EL (cell line): ENCODE measurements at regions not wholly inside any gene's neighbourhood (a gene's known extent, or its start where the extent isn't known, plus 50 kb on each side); places are given as distances from the start of the nearest gene placed in this dataset.

Experiments
- DNase-seq: peaks from one replicate; pipeline ENCODE4 v3.0.0-alpha.2; 2016

DNA sequence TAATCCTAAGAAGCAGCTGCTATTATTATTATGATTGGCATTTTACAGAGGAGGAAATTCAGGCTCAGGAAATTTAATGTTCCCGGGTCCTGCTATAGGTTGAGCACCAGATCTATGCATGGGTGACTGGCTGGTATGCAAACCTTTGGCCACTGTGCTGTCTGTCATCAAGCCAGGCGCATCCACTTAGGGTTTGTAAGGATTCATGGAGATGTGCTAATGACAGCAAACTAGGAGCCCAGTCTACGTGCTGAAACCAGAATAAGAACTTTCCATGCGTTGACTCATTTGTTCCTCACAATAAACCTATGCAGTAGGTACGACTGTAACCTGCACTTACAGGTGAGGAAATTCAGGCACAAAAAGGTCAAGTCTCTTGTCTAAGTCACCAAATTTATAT, 64.5 kb upstream of the ZMIZ1 start:
- DNase-seq, result no peak

DNA sequence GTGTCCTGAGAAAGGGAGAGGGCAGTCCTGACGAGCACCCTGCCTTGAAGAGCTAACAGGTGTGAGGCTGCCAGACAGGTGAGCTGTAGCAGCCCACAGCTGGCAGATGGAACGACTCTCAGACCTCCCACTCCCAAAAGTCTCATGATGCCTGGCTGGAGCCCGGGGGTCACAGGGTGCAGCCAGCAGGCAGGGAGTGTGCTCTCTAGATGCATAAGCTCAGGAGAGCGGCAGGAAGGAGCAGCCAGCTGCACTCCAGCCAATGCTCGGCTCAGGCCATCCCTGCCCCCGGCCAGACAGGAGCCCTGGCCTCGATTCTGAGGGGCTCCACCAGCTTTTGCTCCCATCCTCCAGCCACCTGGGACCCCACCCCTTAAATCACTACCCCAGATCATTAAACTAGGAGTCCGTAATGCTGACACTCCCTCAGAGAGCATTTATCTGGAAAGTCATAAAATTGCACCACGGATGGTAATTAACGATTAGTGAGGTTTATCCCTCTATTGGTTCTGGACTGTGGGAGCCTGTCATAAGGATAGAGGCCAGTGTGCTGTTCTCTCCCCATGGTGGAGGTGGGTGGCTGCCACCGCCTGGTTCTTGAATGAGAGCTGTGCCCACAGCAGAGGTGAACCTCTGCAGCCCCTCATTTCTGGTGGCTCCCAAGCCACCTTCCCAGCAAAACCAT, 63.5 kb upstream of the ZMIZ1 start:
- no peak for DNase-seq

DNA sequence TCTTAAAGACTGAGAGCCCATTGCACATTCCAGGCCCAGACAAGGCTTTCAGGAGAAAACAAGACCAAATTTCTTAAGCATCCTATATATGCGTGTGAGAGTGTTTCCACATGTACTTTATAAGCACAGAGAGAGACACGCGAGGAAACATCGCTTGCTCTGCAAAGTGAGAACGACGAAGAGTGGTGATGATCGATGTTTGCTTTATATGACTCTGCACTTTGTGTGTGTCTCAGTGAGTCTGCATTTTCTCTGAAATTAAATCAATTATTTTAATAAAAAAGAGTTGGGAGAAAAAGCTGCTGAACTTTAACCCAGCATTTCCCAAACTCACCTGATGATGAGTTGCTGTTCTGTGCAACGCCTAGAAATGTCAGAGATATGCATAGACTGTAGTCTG, 61.7 kb upstream of the ZMIZ1 start:
- DNase-seq, result no peak

DNA sequence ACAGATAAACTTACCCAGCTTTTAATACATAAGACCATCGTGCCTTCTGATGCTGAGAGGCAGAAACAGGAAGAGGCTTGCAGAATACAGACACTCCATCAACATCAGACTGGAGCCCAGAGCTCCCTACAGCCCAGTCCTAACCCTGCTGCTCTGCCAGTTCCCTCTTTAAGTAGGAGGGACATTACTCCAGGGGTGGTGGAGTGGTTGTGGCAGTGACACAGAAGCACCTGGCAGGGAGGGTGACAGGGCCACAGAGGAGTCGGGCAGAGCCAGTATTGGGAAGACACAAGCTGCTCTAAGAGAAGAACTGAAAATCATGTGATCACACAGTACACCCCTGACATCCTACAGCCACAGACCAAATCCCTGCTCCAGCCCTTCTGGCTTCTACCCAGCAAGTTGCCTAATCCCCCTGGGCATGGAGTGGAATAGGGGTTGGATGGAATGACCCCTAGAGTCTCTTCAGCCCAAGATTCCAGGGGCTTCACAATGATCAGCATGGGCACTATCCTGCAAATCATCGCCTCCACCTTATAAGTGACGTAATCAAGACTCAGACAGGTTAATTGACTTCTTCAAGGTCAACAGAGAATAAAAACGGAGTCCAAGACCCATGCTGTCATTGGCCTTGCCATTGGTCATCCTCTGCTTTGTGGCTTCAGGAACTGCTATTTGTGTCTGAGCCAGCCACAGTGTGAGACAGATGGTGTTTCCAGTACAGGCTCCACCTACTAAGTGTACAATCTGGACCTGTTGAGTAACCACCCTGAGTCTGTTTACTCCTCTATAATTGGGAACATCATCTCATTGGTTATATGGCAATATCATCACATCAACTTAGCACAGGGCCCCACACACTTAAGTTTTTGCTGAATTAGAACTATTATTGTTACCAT, 61.1 kb upstream of the ZMIZ1 start:
- no peak for DNase-seq

DNA sequence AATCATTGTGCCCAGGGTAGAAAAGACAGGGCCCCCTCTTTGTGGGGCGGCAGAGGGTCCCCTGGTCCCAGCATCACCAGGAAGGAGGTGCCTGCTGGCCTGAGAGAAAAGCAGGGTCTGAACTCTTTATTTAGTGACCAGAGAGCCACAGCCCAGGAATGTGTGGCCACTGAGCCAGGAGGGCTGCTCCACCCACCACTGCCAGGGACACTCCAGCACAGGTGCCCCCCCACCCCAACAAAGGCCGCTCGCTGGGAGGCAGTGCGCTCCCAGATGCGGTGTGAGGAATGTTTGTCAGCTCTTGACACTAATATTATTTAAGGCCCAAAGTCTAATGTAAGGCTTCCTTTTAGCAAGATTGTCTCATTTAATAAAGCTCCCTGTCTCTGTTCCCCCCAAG, 59.6 kb upstream of the ZMIZ1 start:
- no peak for DNase-seq

DNA sequence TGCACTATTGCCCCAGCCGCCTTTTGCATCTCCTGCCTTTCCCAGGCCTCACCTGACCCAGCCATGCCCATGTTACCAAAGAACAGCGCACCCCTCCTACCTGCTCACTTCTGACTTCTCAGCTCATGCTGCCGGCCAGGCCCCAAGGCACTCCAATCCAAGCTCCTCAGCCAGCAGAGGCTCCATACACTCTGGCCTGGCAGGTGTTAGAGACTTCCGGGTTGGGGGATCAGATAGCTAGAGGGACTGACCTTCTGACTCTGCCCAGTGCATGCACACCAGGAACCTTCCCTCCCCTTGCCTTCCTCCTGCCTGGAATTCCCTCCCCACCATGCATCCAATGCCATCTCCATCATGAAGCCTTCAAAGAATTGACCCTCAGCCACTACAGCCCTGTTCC, 56.2 kb upstream of the ZMIZ1 start:
- no peak for DNase-seq

DNA sequence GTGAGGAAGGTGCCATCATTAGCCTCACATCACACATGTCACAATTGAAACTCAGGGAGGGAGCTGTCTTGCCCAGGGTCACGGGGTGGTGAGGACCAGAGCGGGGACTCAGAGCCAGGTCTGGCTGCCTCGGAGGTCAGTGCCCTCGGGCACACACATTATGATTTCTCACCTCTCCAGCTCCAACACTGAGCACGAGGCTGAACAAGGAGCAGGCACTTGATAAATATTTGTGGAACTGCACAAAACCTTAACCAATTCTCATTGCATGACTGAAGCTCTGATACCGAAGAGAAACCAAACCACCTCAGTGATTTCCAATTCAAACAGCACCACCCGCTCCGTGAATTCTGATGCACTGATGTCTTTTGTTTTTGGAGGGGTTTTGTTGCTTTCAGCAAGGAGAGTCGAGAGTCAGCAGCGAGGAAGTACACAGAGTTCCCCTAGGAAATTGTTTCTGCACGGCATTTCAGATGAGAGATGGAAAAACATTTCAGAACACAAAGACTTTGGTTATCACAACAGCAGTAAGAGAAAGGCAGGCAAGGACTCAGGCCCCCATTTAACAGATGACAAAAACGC, 55.3 kb upstream of the ZMIZ1 start:
- no peak for DNase-seq

DNA sequence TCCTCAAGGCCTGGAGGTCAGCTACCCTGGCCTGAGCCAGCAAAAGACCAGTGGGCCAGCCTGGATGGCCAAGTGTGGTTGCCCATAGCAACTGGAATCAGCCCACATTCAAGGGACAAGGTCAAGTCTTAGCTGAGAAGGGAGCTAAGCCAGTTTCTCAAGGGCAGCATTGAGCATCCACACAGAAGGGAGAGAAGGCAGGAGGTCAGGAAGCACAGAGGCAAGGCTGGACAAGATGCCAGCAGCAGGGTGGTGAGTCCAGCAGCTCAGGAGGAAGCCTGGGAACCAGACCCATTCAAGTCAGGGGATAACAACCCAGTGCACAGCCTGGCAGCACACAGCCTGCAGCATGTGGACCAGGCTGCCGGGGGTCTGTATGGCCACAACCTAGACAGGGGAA, 54.0 kb upstream of the ZMIZ1 start:
- DNase-seq, result no peak

DNA sequence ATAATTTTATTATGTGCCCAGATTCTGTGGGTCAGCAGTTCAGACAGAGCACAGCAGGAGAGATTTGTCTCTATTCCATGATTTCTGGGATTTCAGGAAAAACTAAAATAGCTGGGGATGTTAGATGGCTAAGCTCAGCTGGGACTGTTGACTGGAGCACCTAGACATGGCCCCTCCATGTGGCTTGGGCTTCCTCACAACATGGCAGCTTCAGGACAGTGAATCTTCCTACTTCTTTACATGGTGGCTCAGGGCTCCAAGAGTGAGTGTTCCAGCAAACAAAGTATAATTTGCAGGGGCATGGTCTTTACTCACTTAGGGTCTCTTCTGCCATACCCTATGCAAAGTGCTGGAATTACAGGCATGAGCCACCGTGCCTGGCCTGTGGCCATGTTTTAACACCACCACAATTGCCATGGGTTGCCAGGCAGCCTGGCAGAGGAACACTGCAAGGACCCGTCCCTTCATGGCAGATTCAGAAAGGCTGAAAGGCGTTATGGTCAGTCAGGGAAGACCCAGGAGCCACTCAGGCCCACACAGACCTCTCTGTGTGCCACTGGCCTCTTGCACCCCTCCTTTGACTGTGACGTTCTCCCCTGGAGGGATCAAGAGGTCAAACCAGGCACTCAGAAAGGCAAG, 50.8 kb upstream of the ZMIZ1 start:
- no peak for DNase-seq

DNA sequence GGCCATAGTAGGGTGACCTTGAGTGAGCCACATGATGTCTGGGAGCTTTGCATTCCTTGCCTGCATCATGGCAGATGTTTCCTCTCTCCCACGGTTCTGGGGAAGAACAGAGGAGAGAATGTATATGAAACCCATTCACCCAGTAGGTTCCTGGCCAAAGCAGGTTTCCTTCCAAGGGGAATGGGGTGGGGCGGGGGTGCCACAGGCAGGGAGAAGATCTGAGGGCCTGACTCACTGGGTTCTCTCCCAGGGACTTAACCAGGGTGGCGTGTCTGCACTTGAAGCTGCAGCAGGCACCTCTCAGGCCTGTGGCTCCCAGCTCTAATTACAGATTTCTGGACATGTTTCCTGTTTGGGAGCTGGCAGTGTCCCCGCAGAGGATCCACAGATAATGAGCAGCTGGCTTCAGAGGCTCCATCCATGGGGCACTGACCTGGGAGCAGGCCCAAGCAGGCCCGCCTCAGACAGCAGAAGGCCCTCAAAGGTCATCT, 50.2 kb upstream of the ZMIZ1 start:
- no peak for DNase-seq
